Fibroblast of lung (primary cell): ENCODE measurements at regions not wholly inside any gene's neighbourhood (a gene's known extent, or its start where the extent isn't known, plus 50 kb on each side); places are given as distances from the start of the nearest gene placed in this dataset.
"Not testable (repeated sequence)": the region's sequence is repeated elsewhere in the genome, so short reads cannot be mapped to it uniquely, and the experiment has no call there.

Experiments
- DNase-seq, 2 donors: peaks; one replicate each; pipeline versions ENCODE4 v3.0.0 to v3.0.0-alpha.2; 2010; ENCODE audit warnings: low read depth in 2 of 2
- H2AFZ ChIP-seq: 2 replicates; pipeline ENCODE4 v1.5.1; 2012; ENCODE audit warnings: low read length, control low read depth, inconsistent platforms
- H3K27ac ChIP-seq: 2 replicates; pipeline ENCODE4 v1.5.1; 2011; ENCODE audit warnings: low read length, control low read depth; ENCODE audit not compliant: insufficient read depth
- H3K27me3 ChIP-seq: 2 replicates; pipeline ENCODE4 v1.5.1; 2011; ENCODE audit warnings: mild to moderate bottlenecking, low read length; ENCODE audit not compliant: control insufficient read depth, insufficient read depth
- H3K36me3 ChIP-seq: 2 replicates; pipeline ENCODE4 v1.5.1; 2011; ENCODE audit warnings: low read length; ENCODE audit not compliant: control insufficient read depth, insufficient read depth
- H3K4me1 ChIP-seq: 2 replicates; pipeline ENCODE4 v1.5.1; 2011; ENCODE audit warnings: low read length; ENCODE audit not compliant: control insufficient read depth, insufficient read depth; ENCODE audit errors: extremely low read depth
- H3K4me2 ChIP-seq: 2 replicates; pipeline ENCODE4 v1.5.1; 2011; ENCODE audit warnings: low read length, control low read depth; ENCODE audit not compliant: insufficient read depth; ENCODE audit errors: extremely low read depth
- H3K4me3 ChIP-seq, 4 experiments: fragments of 200-600 bp in 1 of 4; sonication (generic) in 1 of 4; replicated peaks in 1 of 4; 2 replicates each; pipeline ENCODE4 v1.5.1; 2011 to 2016; ENCODE audit warnings: low read length in 4 of 4, low read depth in 3 of 4, mild to moderate bottlenecking in 3 of 4, control low read depth in 2 of 4, inconsistent platforms in 1 of 4, mixed read lengths in 1 of 4; ENCODE audit not compliant: insufficient read depth in 1 of 4; ENCODE audit errors: control extremely low read depth in 1 of 4
- H3K79me2 ChIP-seq: 2 replicates; pipeline ENCODE4 v1.5.1; 2012; ENCODE audit warnings: mild to moderate bottlenecking, low read length, inconsistent platforms; ENCODE audit not compliant: control insufficient read depth, insufficient read depth
- H3K9ac ChIP-seq: 2 replicates; pipeline ENCODE4 v1.5.1; 2011; ENCODE audit warnings: mild to moderate bottlenecking, low read length, control low read depth; ENCODE audit not compliant: insufficient read depth
- H3K9me3 ChIP-seq: 2 replicates; pipeline ENCODE4 v1.5.1; 2012; ENCODE audit warnings: low read depth, low read length; ENCODE audit not compliant: control insufficient read depth, insufficient read depth
- H4K20me1 ChIP-seq: 2 replicates; pipeline ENCODE4 v1.5.1; 2011; ENCODE audit warnings: low read length; ENCODE audit not compliant: control insufficient read depth, insufficient read depth; ENCODE audit errors: extremely low read depth
- CTCF ChIP-seq, 2 donors: IDR thresholded peaks in 1 of 2; conservative IDR thresholded peaks in 1 of 2; 1 replicate in 1 of 2; 2 replicates in 1 of 2; pipeline ENCODE4 v1.5.1; 2011 to 2012; ENCODE audit warnings: low read length in 2 of 2, control low read depth in 1 of 2, inconsistent platforms in 1 of 2, low read depth in 1 of 2, mild to moderate bottlenecking in 1 of 2
- EZH2 ChIP-seq: IDR thresholded peaks from 2 replicates; pipeline ENCODE4 v1.5.1; 2012; ENCODE audit warnings: low read length, control low read depth, mild to moderate bottlenecking; ENCODE audit errors: missing control alignments

- Histone ChIP-seq H3K4me3 (no peak overlapping the region), H4K20me1 (no peaks in the 10 kb centered on the region), H3K4me2 (no peak overlapping the region), H3K4me1 (no peaks in the 10 kb centered on the region), H3K79me2 (no peaks in the 10 kb centered on the region), H2AFZ (no peak overlapping the region), H3K9me3 (no peaks in the 10 kb centered on the region), H3K36me3 (no peaks in the 10 kb centered on the region), H3K27me3 (no peaks in the 10 kb centered on the region), H3K27ac (no peak overlapping the region), H3K9ac (no peak overlapping the region)
- TF ChIP-seq CTCF (conservative IDR thresholded peaks at IDR 0.05 in 1 of 2, IDR thresholded peaks at IDR 0.05 in 1 of 2; ENCODE audit: low read depth in 1 of 2, low read length in 2 of 2) (no peak), EZH2 (no peak)
- no peak for DNase-seq
Observed at GRCh38 chr1:78267513-78268218, 221.9 kb downstream of the GIPC2 start.

GRCh38 chr1:78269591-78269990 is 221.2 kb upstream of the PTGFR start:
- H3K4me2 ChIP-seq, result no peak overlapping the region
- peak in 1 of 2 donors; percentile 39 for DNase-seq
- H2AFZ ChIP-seq, result no peak overlapping the region
- H3K9ac ChIP-seq, result no peak overlapping the region
- H3K36me3 ChIP-seq, result no peaks in the 10 kb centered on the region
- no peaks in the 10 kb centered on the region for H3K79me2 ChIP-seq
- no peak overlapping the region for H3K4me3 ChIP-seq
- H4K20me1 ChIP-seq, result no peaks in the 10 kb centered on the region
- TF ChIP-seq EZH2, result no peak
- H3K4me1 ChIP-seq, result no peaks in the 10 kb centered on the region
- H3K27me3 ChIP-seq, result no peaks in the 10 kb centered on the region
- no peaks in the 10 kb centered on the region for H3K9me3 ChIP-seq
- H3K27ac ChIP-seq, result no peak overlapping the region

- not testable (repeated sequence) for H3K9ac ChIP-seq, H3K27me3 ChIP-seq, H3K27ac ChIP-seq, H3K9me3 ChIP-seq, H3K4me3 ChIP-seq, H3K4me1 ChIP-seq, H3K4me2 ChIP-seq, H3K36me3 ChIP-seq, H3K79me2 ChIP-seq, DNase-seq, H4K20me1 ChIP-seq, H2AFZ ChIP-seq
Observed at GRCh38 chr1:78271423-78271822, 219.4 kb upstream of the PTGFR start.

GRCh38 chr1:78274814-78275213 is 216.0 kb upstream of the PTGFR start:
- TF ChIP-seq CTCF (conservative IDR thresholded peaks at IDR 0.05 in 1 of 2, IDR thresholded peaks at IDR 0.05 in 1 of 2; ENCODE audit: low read depth in 1 of 2, low read length in 2 of 2), result no peak
- TF ChIP-seq EZH2, result no peak
- peak overlapping the region; percentile 36 for H2AFZ ChIP-seq
- no peak overlapping the region for H3K4me3 ChIP-seq
- no peaks in the 10 kb centered on the region for H3K79me2 ChIP-seq
- no peaks in the 10 kb centered on the region for H3K9me3 ChIP-seq
- peak; percentile 75 to 89 for DNase-seq
- no peak overlapping the region for H3K9ac ChIP-seq
- H3K36me3 ChIP-seq, result no peaks in the 10 kb centered on the region
- H4K20me1 ChIP-seq, result no peaks in the 10 kb centered on the region
- peaks cover 17% of the 10 kb centered on the region for H3K4me1 ChIP-seq
- no peaks in the 10 kb centered on the region for H3K27me3 ChIP-seq
- H3K27ac ChIP-seq, result no peak overlapping the region
- no peak overlapping the region for H3K4me2 ChIP-seq
